NT2/D1 (cell line): ENCODE measurements at regions not wholly inside any gene's neighbourhood (a gene's known extent, or its start where the extent isn't known, plus 50 kb on each side); places are given as distances from the start of the nearest gene placed in this dataset.

ENCODE experiments used
- DNase-seq: peaks from one replicate; pipeline ENCODE4 v3.0.0-alpha.2; 2011; ENCODE audit warnings: low read depth, low spot score
- H3K27me3 ChIP-seq: 2 replicates; pipeline ENCODE4 v1.6.0; 2011; ENCODE audit warnings: mild to moderate bottlenecking; ENCODE audit not compliant: insufficient read length, insufficient read depth
- H3K36me3 ChIP-seq: 2 replicates; pipeline ENCODE4 v1.6.1; 2011; ENCODE audit warnings: mild to moderate bottlenecking, low read length, mixed read lengths; ENCODE audit not compliant: insufficient read depth, insufficient read length
- H3K4me1 ChIP-seq: 2 replicates; pipeline ENCODE4 v1.5.1; 2011; ENCODE audit not compliant: insufficient read depth, insufficient read length
- H3K4me3 ChIP-seq: 2 replicates; pipeline ENCODE4 v1.5.1; 2011; ENCODE audit warnings: low read depth; ENCODE audit not compliant: insufficient read length
- H3K9ac ChIP-seq: 2 replicates; pipeline ENCODE4 v1.6.0; 2011; ENCODE audit warnings: low read depth; ENCODE audit not compliant: insufficient read length
- H3K9me3 ChIP-seq: 2 replicates; pipeline ENCODE4 v1.5.1; 2011; ENCODE audit warnings: mild to moderate bottlenecking, low read length; ENCODE audit not compliant: insufficient read depth
- SUZ12 ChIP-seq: IDR thresholded peaks from 2 replicates; pipeline ENCODE4 v1.6.1; 2011; ENCODE audit not compliant: insufficient read length, insufficient read depth; ENCODE audit errors: extremely low read depth
- YY1 ChIP-seq: IDR thresholded peaks from 2 replicates; pipeline ENCODE4 v1.6.1; 2011; ENCODE audit not compliant: insufficient read length, insufficient read depth
- ZNF274 ChIP-seq: IDR thresholded peaks from 2 replicates; pipeline ENCODE4 v1.6.1; 2011; ENCODE audit warnings: mild to moderate bottlenecking, low read depth, low read length

GRCh38 chr11:113634940-113635575 lies 71.0 kb downstream of the TMPRSS5 start:
- Histone ChIP-seq H3K4me1 (no peaks in the 10 kb centered on the region), H3K27me3 (peaks cover 9% of the 10 kb centered on the region), H3K9ac (no peak overlapping the region), H3K36me3 (no peaks in the 10 kb centered on the region), H3K9me3 (no peaks in the 10 kb centered on the region), H3K4me3 (no peak overlapping the region)
- no peak for DNase-seq
- TF ChIP-seq SUZ12 (no peak), ZNF274 (no peak), YY1 (no peak)

DNA sequence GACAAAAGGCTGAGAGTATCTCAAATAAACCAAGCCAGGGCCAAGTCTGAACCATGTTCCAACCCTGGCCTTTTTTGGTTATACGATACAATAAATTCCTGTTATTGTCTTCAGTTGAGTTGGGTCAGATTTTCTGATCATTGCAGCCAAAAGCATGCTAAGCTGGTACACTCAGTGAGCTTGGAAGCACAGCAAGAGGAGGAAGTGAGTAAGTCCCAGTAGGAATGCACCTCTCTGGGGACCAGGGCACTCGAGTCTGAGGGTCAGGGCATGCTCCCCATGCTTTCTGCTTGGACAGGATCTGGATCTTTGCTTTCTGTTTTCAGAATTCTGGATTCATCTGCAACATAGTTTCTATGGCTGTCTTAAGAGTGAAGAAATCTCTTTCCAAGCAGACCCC lies 73.1 kb downstream of the TMPRSS5 start:
- Histone ChIP-seq H3K4me3 (no peak overlapping the region), H3K36me3 (no peaks in the 10 kb centered on the region), H3K9ac (no peak overlapping the region), H3K4me1 (no peaks in the 10 kb centered on the region), H3K9me3 (no peaks in the 10 kb centered on the region), H3K27me3 (peaks cover 12% of the 10 kb centered on the region)
- TF ChIP-seq YY1 (no peak), SUZ12 (no peak), ZNF274 (no peak)
- no peak for DNase-seq

DNA sequence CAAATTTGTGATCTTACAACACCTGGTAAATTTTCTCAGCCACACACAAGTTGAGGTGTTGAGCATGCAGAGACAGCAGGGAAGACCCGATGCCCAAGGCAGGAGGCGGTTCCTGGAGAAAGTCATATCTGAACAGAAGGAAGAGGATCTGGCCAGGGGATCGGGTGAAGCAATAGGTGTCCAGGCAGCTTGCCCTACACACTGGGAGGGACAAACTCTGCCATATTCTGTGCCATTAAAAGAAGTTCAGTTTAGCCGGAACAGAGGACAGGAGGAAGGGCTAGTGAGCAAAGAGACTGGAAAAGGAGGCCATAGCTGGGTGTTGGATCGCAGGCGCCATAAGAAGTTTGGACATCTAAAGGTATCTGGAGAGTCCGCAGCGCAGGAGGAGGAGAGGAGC lies 76.5 kb downstream of the TMPRSS5 start:
- no peaks in the 10 kb centered on the region for H3K9me3 ChIP-seq
- H3K4me3 ChIP-seq: no peak overlapping the region
- TF ChIP-seq ZNF274: no peak
- no peak for TF ChIP-seq SUZ12
- no peak for TF ChIP-seq YY1
- H3K4me1 ChIP-seq: no peaks in the 10 kb centered on the region
- peaks cover 13% of the 10 kb centered on the region for H3K27me3 ChIP-seq
- no peak overlapping the region for H3K9ac ChIP-seq
- no peak for DNase-seq
- H3K36me3 ChIP-seq: no peaks in the 10 kb centered on the region

GRCh38 chr11:113628912-113629311 lies 77.2 kb downstream of the TMPRSS5 start:
- peak; percentile 84 for DNase-seq
- no peaks in the 10 kb centered on the region for H3K9me3 ChIP-seq
- no peak overlapping the region for H3K4me3 ChIP-seq
- no peak overlapping the region for H3K9ac ChIP-seq
- TF ChIP-seq SUZ12 (no peak), ZNF274 (no peak), YY1 (no peak)
- H3K36me3 ChIP-seq: no peaks in the 10 kb centered on the region
- H3K4me1 ChIP-seq: no peaks in the 10 kb centered on the region
- peaks cover 13% of the 10 kb centered on the region for H3K27me3 ChIP-seq

DNA sequence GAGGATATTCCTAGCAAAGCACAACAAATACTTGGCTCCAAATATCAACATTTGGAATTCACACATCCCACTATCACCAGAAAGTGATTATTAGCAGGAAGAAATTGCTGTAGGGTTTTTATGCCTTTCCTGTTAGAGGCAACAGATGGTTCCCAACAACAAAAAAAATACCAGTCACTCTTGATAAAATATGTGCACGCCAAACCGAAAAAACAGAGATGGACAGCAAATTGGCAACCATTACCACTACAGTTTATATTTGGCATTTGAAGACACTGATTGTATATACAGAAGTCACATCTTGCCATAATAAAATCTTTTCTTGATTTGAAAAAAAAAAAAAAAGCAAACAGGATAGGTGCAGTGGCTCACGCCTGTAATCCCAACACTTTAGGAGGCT lies 78.2 kb downstream of the TMPRSS5 start:
- TF ChIP-seq ZNF274: no peak
- no peak for TF ChIP-seq SUZ12
- TF ChIP-seq YY1: no peak
- DNase-seq: no peak

GRCh38 chr11:113627297-113627696 lies 78.8 kb downstream of the TMPRSS5 start:
- Histone ChIP-seq H3K9ac (no peak overlapping the region), H3K9me3 (no peaks in the 10 kb centered on the region), H3K27me3 (peaks cover 13% of the 10 kb centered on the region), H3K4me3 (no peak overlapping the region), H3K36me3 (no peaks in the 10 kb centered on the region), H3K4me1 (no peaks in the 10 kb centered on the region)
- no peak for DNase-seq
- TF ChIP-seq SUZ12: no peak
- TF ChIP-seq YY1: no peak
- TF ChIP-seq ZNF274: no peak

More for the DNA sequence above, 78.2 kb downstream of the TMPRSS5 start:
- H3K36me3 ChIP-seq: no peaks in the 10 kb centered on the region
- H3K27me3 ChIP-seq: peaks cover 13% of the 10 kb centered on the region
- no peak overlapping the region for H3K4me3 ChIP-seq
- no peaks in the 10 kb centered on the region for H3K4me1 ChIP-seq
- no peak overlapping the region for H3K9ac ChIP-seq
- H3K9me3 ChIP-seq: no peaks in the 10 kb centered on the region

GRCh38 chr11:113626736-113627135 lies 79.4 kb downstream of the TMPRSS5 start:
- H3K9me3 ChIP-seq: no peaks in the 10 kb centered on the region
- no peak for DNase-seq
- H3K9ac ChIP-seq: no peak overlapping the region
- H3K4me3 ChIP-seq: no peak overlapping the region
- peaks cover 13% of the 10 kb centered on the region for H3K27me3 ChIP-seq
- H3K36me3 ChIP-seq: no peaks in the 10 kb centered on the region
- TF ChIP-seq ZNF274 (no peak), SUZ12 (no peak)
- H3K4me1 ChIP-seq: no peaks in the 10 kb centered on the region

- TF ChIP-seq ZNF274: no peak
- no peak for TF ChIP-seq YY1
- TF ChIP-seq SUZ12: no peak
- H3K9ac ChIP-seq: no peak overlapping the region
- no peaks in the 10 kb centered on the region for H3K4me1 ChIP-seq
- H3K4me3 ChIP-seq: no peak overlapping the region
- DNase-seq: no peak
- H3K36me3 ChIP-seq: no peaks in the 10 kb centered on the region
- H3K9me3 ChIP-seq: no peaks in the 10 kb centered on the region
- peaks cover 2% of the 10 kb centered on the region for H3K27me3 ChIP-seq
Measured at GRCh38 chr11:113623114-113623513, 83.0 kb downstream of the TMPRSS5 start.
